ENCODE measurements at regions not wholly inside any gene's neighbourhood (a gene's known extent, or its start where the extent isn't known, plus 50 kb on each side); places are given as distances from the start of the nearest gene placed in this dataset.

GRCh38 chr12:43177276-43177675, 374.7 kb downstream of the ADAMTS20 start:
- FAIRE-seq (no peak), DNase-seq (ENCODE audit: low read depth, low spot score) (no peak)
- Histone ChIP-seq H3K9ac (replicated peaks; ENCODE audit: extremely low read depth, insufficient read depth, low read length) (no peak overlapping the region), H3K79me2 (ENCODE audit: control insufficient read depth, insufficient read depth, low read length) (no peaks in the 10 kb centered on the region), H4K20me1 (replicated peaks; ENCODE audit: control insufficient read depth, extremely low read depth, insufficient read depth, low read length) (no peaks in the 10 kb centered on the region), H3K4me2 (ENCODE audit: insufficient read depth, low read length) (no peak overlapping the region), H3K27me3 (ENCODE audit: control insufficient read depth in 2 of 2, insufficient read depth in 2 of 2, low read length in 2 of 2) (no peaks in the 10 kb centered on the region), H3K4me3 (replicated peaks in 1 of 3; ENCODE audit: insufficient read depth in 1 of 3, low read depth in 1 of 3, low read length in 3 of 3) (no peak overlapping the region), H2AFZ (ENCODE audit: low read depth, low read length) (no peak overlapping the region), H3K36me3 (ENCODE audit: control insufficient read depth in 2 of 2, extremely low read depth in 1 of 2, insufficient read depth in 2 of 2, low read length in 2 of 2) (no peaks in the 10 kb centered on the region), H3K4me1 (ENCODE audit: control insufficient read depth, extremely low read depth, insufficient read depth, low read length) (peaks cover 11% of the 10 kb centered on the region), H3K9me1 (replicated peaks; ENCODE audit: control insufficient read depth, extremely low read depth, insufficient read depth, low read length) (no peaks in the 10 kb centered on the region), H3K27ac (ENCODE audit: insufficient read depth, low read depth, low read length) (no peak overlapping the region), H3K9me3 (replicated peaks; ENCODE audit: control insufficient read depth, insufficient read depth, low read length) (no peaks in the 10 kb centered on the region)
- CTCF ChIA-PET = no interaction called here
- POLR2A ChIA-PET = no interaction called here
- TF ChIP-seq MAX (IDR thresholded peaks at IDR 0.05; ENCODE audit: insufficient read depth, insufficient read length) (no peak), JUN (IDR thresholded peaks at IDR 0.05; ENCODE audit: borderline replicate concordance, insufficient read depth, insufficient read length, low read depth) (no peak), GATA2 (IDR thresholded peaks at IDR 0.05; ENCODE audit: insufficient read depth, insufficient read length, low read depth, low read length) (no peak), POLR2A (IDR thresholded peaks at IDR 0.05; ENCODE audit: low read depth, low read length) (no peak), CTCF (IDR thresholded peaks at IDR 0.05; ENCODE audit: extremely low read depth in 1 of 2, insufficient read depth in 1 of 2, low read depth in 1 of 2, low read length in 2 of 2) (no peak), FOS (IDR thresholded peaks at IDR 0.05; ENCODE audit: borderline replicate concordance, insufficient read depth, low read length) (no peak), EZH2 (IDR thresholded peaks at IDR 0.05; ENCODE audit: borderline replicate concordance, low read depth, low read length, severe bottlenecking) (no peak), POLR2AphosphoS5 (IDR thresholded peaks at IDR 0.05; ENCODE audit: insufficient read depth, low read depth, low read length) (no peak), MYC (IDR thresholded peaks at IDR 0.05; ENCODE audit: low read depth, low read length) (no peak)
- intact Hi-C loops (cut with micrococcal nuclease) (no loop called here), dilution Hi-C loops (cut with MboI; ENCODE audit: extremely low pct_ligation_motif_present, low sequenced_read_pairs) (no loop called here)
- BruUV-seq (replicated peaks) = no TSS peak

Measured in endothelial cell of umbilical vein (primary cell).